A673 (cell line): ENCODE measurements at regions not wholly inside any gene's neighbourhood (a gene's known extent, or its start where the extent isn't known, plus 50 kb on each side); places are given as distances from the start of the nearest gene placed in this dataset.

ENCODE experiments used
- BruUV-seq: library from RNA; stranded (reverse); fragments of 400-500 nt; replicated peaks from 2 replicates; lab custom pipeline; 2021; lab: Mats Ljungman, UMichigan
- CTCF ChIA-PET: fragments of 300-600 bp; sonication (Branson Sonifier 250); formaldehyde crosslinking; loops from one replicate; lab custom pipeline; 2022; ENCODE audit warnings: antibody characterized with exemption; lab: Charles Lee
- POLR2A ChIA-PET: fragments of 300-600 bp; sonication (Branson Sonifier 250); formaldehyde crosslinking; loops from one replicate; lab custom pipeline; 2022; ENCODE audit warnings: antibody characterized with exemption; ENCODE audit not compliant: low non-redundant PET; lab: Charles Lee
- DNase-seq: peaks from one replicate; pipeline ENCODE4 v3.0.0-alpha.2; 2015; ENCODE audit warnings: low spot score
- H3K27ac ChIP-seq: fragments of 200-600 bp; sonication (generic); 2 replicates; pipeline ENCODE4 v1.5.1; 2016; ENCODE audit warnings: mixed run types, low read depth, mild to moderate bottlenecking, mixed read lengths, antibody characterized with exemption, low read length; ENCODE audit not compliant: poor library complexity, severe bottlenecking
- H3K27me3 ChIP-seq: fragments of 200-600 bp; sonication (generic); replicated peaks from 2 replicates; pipeline ENCODE4 v1.6.1; 2017; ENCODE audit warnings: mixed run types, low read depth, mild to moderate bottlenecking, mixed read lengths, antibody characterized with exemption, low read length; ENCODE audit not compliant: insufficient read depth, poor library complexity
- H3K36me3 ChIP-seq: fragments of 200-600 bp; sonication (generic); 2 replicates; pipeline ENCODE4 v1.6.1; 2016; ENCODE audit warnings: mixed run types, mild to moderate bottlenecking, mixed read lengths, antibody characterized with exemption, low read length; ENCODE audit not compliant: insufficient read depth, poor library complexity, severe bottlenecking
- H3K4me1 ChIP-seq: fragments of 200-600 bp; sonication (generic); 2 replicates; pipeline ENCODE4 v1.6.1; 2017; ENCODE audit warnings: mixed run types, mild to moderate bottlenecking, mixed read lengths, antibody characterized with exemption, low read length; ENCODE audit not compliant: insufficient read depth, poor library complexity, severe bottlenecking
- H3K4me3 ChIP-seq: fragments of 200-600 bp; sonication (generic); 2 replicates; pipeline ENCODE4 v1.5.1; 2016; ENCODE audit warnings: low read depth, mixed run types, mild to moderate bottlenecking, mixed read lengths, low read length; ENCODE audit not compliant: poor library complexity, severe bottlenecking
- H3K9me3 ChIP-seq: fragments of 200-600 bp; sonication (generic); 2 replicates; pipeline ENCODE4 v1.6.1; 2016; ENCODE audit warnings: mixed run types, low read depth, mild to moderate bottlenecking, mixed read lengths, antibody characterized with exemption, low read length; ENCODE audit not compliant: poor library complexity, severe bottlenecking
- EZH2 ChIP-seq: fragments of 200-600 bp; sonication (generic); IDR thresholded peaks from 2 replicates; pipeline ENCODE4 v1.6.1; 2017; ENCODE audit warnings: borderline replicate concordance, low read depth, mild to moderate bottlenecking, mixed read lengths, antibody characterized with exemption, low read length; ENCODE audit not compliant: poor library complexity, severe bottlenecking
- intact Hi-C: fragments of 100-400 bp; cut with micrococcal nuclease; formaldehyde crosslinking; loops from one replicate; pipeline ENCODE4 v1.10.0; 2022; ENCODE audit not compliant: unreplicated experiment
- TF ChIP-seq, protein P1 (sequence below): fragments of 300-800, 200-600 bp; sonication (generic); conservative IDR thresholded peaks from 2 replicates; pipeline ENCODE4 v1.5.1; 2017; ENCODE audit warnings: low read depth, mild to moderate bottlenecking, antibody characterized with exemption, low read length, moderate library complexity, mixed read lengths

DNA sequence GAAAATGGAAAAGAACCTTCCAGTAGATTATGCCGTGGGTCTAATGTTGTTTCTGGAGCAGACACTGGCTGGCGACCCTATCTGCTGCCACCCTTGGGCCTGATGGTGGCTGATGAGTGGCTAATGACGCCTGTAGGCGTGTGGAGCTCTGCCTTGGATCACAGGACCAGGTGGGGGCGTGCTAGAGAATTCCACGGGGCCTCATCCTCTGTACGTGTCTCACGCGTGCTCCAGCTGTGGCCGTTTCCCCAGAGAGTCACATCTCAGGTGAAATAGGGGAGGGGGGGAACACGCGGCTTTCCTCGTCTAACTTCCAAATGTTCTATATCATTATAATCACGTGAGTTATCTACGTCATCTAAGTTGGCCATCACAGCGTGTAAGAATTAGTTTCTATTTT is 160.9 kb upstream of the SMIM21 start:
- no peaks in the 10 kb centered on the region for H3K36me3 ChIP-seq
- POLR2A ChIA-PET: no interaction called here
- TF ChIP-seq, protein P1, sequence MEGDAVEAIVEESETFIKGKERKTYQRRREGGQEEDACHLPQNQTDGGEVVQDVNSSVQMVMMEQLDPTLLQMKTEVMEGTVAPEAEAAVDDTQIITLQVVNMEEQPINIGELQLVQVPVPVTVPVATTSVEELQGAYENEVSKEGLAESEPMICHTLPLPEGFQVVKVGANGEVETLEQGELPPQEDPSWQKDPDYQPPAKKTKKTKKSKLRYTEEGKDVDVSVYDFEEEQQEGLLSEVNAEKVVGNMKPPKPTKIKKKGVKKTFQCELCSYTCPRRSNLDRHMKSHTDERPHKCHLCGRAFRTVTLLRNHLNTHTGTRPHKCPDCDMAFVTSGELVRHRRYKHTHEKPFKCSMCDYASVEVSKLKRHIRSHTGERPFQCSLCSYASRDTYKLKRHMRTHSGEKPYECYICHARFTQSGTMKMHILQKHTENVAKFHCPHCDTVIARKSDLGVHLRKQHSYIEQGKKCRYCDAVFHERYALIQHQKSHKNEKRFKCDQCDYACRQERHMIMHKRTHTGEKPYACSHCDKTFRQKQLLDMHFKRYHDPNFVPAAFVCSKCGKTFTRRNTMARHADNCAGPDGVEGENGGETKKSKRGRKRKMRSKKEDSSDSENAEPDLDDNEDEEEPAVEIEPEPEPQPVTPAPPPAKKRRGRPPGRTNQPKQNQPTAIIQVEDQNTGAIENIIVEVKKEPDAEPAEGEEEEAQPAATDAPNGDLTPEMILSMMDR: no peak
- no peak for TF ChIP-seq EZH2
- intact Hi-C loops: no loop called here
- no peak for DNase-seq
- no peaks in the 10 kb centered on the region for H3K4me1 ChIP-seq
- no TSS peak for BruUV-seq
- H3K27ac ChIP-seq: no peak overlapping the region
- peaks cover 19% of the 10 kb centered on the region for H3K9me3 ChIP-seq
- H3K27me3 ChIP-seq: no peaks in the 10 kb centered on the region
- no peak overlapping the region for H3K4me3 ChIP-seq
- CTCF ChIA-PET: no interaction called here

DNA sequence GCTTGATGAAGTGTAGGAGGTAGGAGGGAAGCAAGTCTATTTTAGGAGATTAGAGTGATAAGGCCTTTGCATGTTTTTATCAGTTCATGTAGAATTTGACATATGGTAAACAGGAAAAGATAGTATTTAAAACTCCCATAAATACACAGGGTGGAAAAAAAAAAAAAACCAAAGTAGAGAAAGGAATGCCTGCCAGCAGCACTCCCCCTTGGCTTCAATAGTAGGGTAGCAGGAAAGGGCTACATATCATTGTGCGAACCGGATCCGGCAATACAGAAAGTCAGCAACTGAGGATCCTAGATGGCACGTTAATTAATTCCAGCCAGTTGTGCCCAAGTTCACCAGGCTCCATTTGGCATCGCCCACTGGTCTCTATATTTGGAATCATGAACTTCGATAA is 159.6 kb upstream of the SMIM21 start:
- intact Hi-C loops: no loop called here

DNA sequence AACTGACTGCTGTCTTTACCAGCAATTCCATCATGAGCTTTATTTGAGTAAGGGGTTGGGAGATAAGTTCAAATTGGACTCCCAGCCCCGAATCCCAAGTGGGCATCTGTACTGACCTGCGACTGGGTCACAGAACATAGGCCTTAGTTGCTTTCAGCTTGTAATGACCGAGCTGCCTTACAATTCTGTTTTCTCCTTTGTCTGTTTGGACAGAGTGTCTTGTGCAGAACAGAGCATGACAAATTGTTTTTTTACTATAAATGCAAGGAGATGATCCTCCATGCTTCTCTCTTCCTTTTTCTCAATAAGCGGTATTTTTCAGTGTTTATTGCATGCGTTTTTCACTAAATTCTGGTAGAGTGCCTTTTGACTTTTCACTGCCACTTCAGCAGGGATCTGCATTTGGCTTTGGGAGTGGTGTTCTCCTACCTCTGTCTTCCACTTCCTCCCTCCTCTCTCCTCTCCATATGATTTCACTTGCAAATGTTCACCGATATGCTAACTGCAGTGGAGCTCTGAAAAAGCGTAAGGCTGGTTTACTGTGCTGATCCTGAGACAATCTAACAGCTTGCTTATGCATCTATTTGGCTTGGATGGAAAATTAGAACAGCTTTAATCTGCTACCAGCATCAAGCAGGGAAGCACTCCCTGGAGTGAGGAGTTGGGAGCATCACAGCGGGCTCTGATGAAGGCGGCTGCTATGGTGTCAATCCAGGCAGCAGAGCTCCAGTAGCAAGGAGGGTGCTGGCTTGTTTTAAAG is 158.8 kb upstream of the SMIM21 start:
- H3K36me3 ChIP-seq: no peaks in the 10 kb centered on the region
- CTCF ChIA-PET: no interaction called here
- TF ChIP-seq, protein P1: no peak
- TF ChIP-seq EZH2: no peak
- H3K27ac ChIP-seq: no peak overlapping the region
- H3K4me1 ChIP-seq: no peaks in the 10 kb centered on the region
- POLR2A ChIA-PET: no interaction called here
- no peaks in the 10 kb centered on the region for H3K27me3 ChIP-seq
- no TSS peak for BruUV-seq
- no peak for DNase-seq
- no peak overlapping the region for H3K4me3 ChIP-seq
- intact Hi-C loops: no loop called here
- H3K9me3 ChIP-seq: peaks cover under 1% of the 10 kb centered on the region

More for the DNA sequence above, 159.6 kb upstream of the SMIM21 start:
- H3K27ac ChIP-seq: no peak overlapping the region
- TF ChIP-seq EZH2: no peak
- TF ChIP-seq, protein P1: no peak
- CTCF ChIA-PET: no interaction called here
- no peaks in the 10 kb centered on the region for H3K36me3 ChIP-seq
- POLR2A ChIA-PET: no interaction called here
- peaks cover 7% of the 10 kb centered on the region for H3K9me3 ChIP-seq
- H3K4me3 ChIP-seq: no peak overlapping the region
- no peaks in the 10 kb centered on the region for H3K27me3 ChIP-seq
- no peaks in the 10 kb centered on the region for H3K4me1 ChIP-seq
- no TSS peak for BruUV-seq
- no peak for DNase-seq
